ENCODE measurements at regions not wholly inside any gene's neighbourhood (a gene's known extent, or its start where the extent isn't known, plus 50 kb on each side); places are given as distances from the start of the nearest gene placed in this dataset.
"Not testable (repeated sequence)": the region's sequence is repeated elsewhere in the genome, so short reads cannot be mapped to it uniquely, and the experiment has no call there.

GRCh38 chr3:80618295-80619256 lies 850.8 kb upstream of the ROBO1 start:
- DNase-seq (no peak), ATAC-seq (no peak)

DNA sequence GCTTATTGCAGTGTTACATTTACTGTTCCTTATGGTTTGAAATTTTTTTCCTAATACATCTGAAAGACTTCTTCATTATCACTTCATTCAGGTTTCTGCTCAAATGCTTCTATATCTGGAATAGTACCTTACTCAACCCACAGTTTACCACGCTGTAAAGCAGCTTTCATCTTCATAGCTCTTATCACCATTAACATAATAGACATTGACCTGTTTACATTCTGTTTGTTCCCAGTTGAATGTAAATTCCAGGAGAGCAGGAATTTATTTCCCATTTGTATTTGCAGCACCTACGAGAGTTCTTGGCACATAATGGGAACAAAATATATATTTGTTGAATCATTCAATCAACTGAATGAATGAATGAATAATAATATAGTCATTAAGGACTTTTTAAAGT lies 844.6 kb upstream of the ROBO1 start:
- ATAC-seq, result no peak

GRCh38 chr3:80608072-80608471 lies 840.3 kb upstream of the ROBO1 start:
- DNase-seq, ATAC-seq: not testable (repeated sequence)

More for the DNA sequence above, 844.6 kb upstream of the ROBO1 start:
- no peak for DNase-seq

- no peak for ATAC-seq
- no peak for DNase-seq
Measured at GRCh38 chr3:80606073-80606472, 838.3 kb upstream of the ROBO1 start.

DNA sequence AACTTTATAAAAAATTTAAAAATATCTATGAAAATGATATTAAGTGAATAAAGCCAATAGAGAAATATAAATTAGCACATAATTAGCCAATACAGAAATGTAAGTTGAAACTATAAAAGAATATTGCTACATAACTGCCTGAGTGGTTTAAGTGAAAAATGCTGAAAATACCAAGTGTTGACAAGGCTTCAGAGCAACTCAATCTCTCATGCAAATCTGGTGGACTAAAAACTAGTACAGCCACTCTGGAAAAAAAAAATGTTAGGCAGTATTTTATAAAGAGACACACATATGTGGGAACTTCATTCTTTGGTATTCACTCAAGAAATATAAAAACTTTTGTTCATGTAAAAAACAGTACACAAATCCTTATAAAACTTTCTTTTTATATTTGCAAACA lies 833.7 kb upstream of the ROBO1 start:
- no peak for DNase-seq
- ATAC-seq, result no peak

GRCh38 chr3:80592792-80593191 lies 825.0 kb upstream of the ROBO1 start:
- DNase-seq (no peak), ATAC-seq (no peak)

DNA sequence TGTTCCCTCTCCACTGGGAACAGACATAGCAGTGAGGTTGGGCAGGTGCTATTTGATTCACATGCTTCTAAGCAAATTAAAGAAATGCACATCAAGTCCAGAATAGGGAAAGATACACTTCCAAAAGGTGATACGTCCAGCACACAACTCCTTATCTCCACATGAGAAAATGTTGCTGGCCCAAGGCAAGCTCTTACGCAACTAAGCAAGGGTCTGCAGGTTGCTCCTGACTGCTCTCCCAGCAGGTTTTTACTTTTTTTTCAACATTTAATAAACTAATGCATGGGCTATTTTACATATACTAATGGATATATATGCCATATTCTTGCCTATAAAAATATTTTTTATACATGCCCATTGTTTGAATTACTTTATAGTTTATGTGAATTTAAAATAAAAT lies 818.5 kb upstream of the ROBO1 start:
- ATAC-seq (no peak), DNase-seq (no peak)

DNA sequence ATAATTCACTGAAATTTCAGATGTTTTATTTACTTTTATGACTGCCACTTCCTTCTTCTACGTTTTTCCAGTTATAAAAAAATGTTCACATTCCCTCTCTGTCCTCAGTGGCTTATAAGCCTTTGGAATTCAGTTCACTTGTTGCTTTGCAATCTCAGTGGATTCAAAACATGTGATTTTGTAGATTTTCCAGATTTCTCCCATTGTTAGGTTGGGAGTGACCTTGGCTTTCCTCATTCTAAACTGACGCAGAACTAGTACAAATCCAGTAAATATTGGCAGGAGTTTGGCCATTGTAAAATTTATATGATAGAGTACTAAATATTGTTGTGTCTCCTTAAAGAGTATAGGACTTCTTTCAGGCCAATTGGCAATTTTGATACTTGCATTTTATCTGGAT lies 812.3 kb upstream of the ROBO1 start:
- ATAC-seq, result no peak
- DNase-seq, result no peak

GRCh38 chr3:80564391-80564790 lies 796.6 kb upstream of the ROBO1 start:
- ATAC-seq, result no peak
- DNase-seq, result no peak

- no peak for ATAC-seq
Measured at GRCh38 chr3:80559701-80560100, 791.9 kb upstream of the ROBO1 start.

GRCh38 chr3:80556763-80557162 lies 789.0 kb upstream of the ROBO1 start:
- DNase-seq (no peak), ATAC-seq (no peak)

More at GRCh38 chr3:80559701-80560100, 791.9 kb upstream of the ROBO1 start:
- DNase-seq, result no peak

GRCh38 chr3:80554304-80554703 lies 786.5 kb upstream of the ROBO1 start:
- DNase-seq, result no peak
- no peak for ATAC-seq

GRCh38 chr3:80553211-80553610 lies 785.4 kb upstream of the ROBO1 start:
- DNase-seq, result no peak
- no peak for ATAC-seq

- ATAC-seq (no peak), DNase-seq (no peak)
Measured at GRCh38 chr3:80550174-80550573, 782.4 kb upstream of the ROBO1 start.

DNA sequence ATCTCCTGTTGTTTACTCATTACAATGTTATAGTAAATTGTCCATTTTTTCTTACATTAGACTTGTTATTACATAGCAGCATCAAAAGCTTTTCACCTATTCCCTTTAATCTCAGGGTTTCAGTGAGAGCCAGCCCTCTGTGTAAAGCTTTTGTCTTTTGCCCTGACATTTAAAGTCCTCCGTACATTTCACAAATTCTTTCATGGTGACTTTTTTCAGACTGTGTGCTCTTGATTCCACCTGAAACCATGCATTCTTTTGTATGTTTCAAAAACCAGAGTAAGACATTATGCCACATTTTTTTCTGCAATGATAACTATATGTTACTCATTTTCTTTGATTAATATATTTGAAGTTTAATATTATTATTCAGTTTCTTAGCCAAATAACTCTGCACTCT lies 781.4 kb upstream of the ROBO1 start:
- ATAC-seq (no peak), DNase-seq (no peak)

DNA sequence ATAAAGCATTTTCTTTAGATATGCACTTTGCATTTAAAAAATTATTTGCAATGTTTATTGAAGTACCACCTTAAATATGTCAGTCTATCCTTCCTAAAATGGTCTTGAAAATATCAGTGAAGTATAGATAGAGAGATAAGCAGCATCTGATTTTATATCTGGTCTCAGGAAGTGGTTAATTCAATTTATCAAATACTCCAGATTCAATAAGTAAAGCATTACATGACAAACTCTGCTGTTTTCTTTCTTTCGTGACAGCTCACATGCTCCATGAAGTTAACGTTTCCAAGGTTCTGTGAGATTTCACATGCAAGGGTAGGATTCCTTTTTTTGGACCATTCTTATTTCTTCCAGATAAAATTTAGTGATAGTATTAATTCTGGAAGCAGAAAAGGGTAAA lies 775.4 kb upstream of the ROBO1 start:
- DNase-seq (no peak), ATAC-seq (no peak)

- DNase-seq, result no peak
- ATAC-seq, result no peak
Measured at GRCh38 chr3:80542456-80542855, 774.7 kb upstream of the ROBO1 start.

DNA sequence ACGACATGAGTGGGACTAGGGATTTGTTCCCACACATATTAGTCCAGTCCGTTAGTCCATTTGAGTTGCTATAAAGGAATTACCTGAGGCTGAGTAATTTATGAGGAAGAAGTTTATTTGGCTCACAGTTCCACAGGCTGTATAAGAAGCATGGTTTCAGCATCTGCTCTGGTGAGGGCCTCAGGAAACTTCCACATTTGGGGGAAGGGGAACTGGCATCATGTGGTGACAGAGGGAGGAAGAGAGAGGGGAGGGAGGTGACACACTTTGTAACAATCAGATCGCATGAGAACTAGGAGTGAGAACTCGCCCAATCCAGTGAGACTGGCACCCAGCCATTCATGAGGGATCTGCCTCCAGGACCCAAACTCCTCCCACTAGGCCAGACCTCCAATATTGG lies 769.9 kb upstream of the ROBO1 start:
- ATAC-seq, result no peak
- no peak for DNase-seq

- no peak for DNase-seq
Measured at GRCh38 chr3:80535286-80535685, 767.5 kb upstream of the ROBO1 start.

GRCh38 chr3:80533553-80533952 lies 765.8 kb upstream of the ROBO1 start:
- ATAC-seq, result no peak

More at GRCh38 chr3:80535286-80535685, 767.5 kb upstream of the ROBO1 start:
- no peak for ATAC-seq

GRCh38 chr3:80526153-80526552 lies 758.4 kb upstream of the ROBO1 start:
- no peak for ATAC-seq
- DNase-seq, result no peak

More at GRCh38 chr3:80533553-80533952, 765.8 kb upstream of the ROBO1 start:
- no peak for DNase-seq

GRCh38 chr3:80521081-80521480 lies 753.3 kb upstream of the ROBO1 start:
- no peak for DNase-seq
- ATAC-seq, result no peak

- DNase-seq (no peak), ATAC-seq (no peak)
Measured at GRCh38 chr3:80519436-80519835, 751.6 kb upstream of the ROBO1 start.

DNA sequence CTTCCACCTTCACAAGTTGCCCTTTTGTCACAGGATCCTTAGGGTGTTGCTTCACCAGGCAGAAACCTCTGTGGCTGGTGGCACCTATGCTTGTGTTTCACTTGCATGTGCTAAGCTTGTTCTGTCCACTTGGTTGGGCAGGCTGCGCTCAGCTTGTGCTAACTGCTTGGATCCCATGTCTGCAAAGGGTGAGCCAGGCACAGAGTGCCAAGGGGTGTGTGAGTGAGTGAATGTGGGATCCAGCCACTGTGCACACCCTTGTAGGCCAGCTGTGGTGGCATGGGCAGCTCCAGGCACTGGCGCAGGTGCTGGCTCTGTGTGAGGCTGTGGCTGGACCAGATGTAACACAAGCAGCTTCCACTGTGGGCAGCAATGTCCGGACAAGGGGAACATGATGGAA lies 728.7 kb upstream of the ROBO1 start:
- no peak for ATAC-seq
- no peak for DNase-seq
